SK-N-SH (cell line): ENCODE measurements at regions not wholly inside any gene's neighbourhood (a gene's known extent, or its start where the extent isn't known, plus 50 kb on each side); places are given as distances from the start of the nearest gene placed in this dataset.

Experiments
- CTCF ChIP-seq: fragments of 200-600 bp; sonication (generic); IDR thresholded peaks from 2 replicates; pipeline ENCODE4 v1.6.1; 2017; ENCODE audit warnings: antibody characterized with exemption, mild to moderate bottlenecking, moderate library complexity
- EZH2phosphoT487 ChIP-seq: fragments of 200-600 bp; sonication (generic); IDR thresholded peaks from 2 replicates; pipeline ENCODE4 v1.6.1; 2017; ENCODE audit warnings: low read depth, mixed run types, mild to moderate bottlenecking, antibody characterized with exemption, moderate library complexity, borderline replicate concordance
- GABPA ChIP-seq: IDR thresholded peaks from 2 replicates; pipeline ENCODE4 v1.4.0; 2012; ENCODE audit warnings: low read depth, mild to moderate bottlenecking
- NRF1 ChIP-seq: IDR thresholded peaks from 2 replicates; pipeline ENCODE4 v1.6.1; 2012; ENCODE audit warnings: low read depth, mild to moderate bottlenecking, low read length

- no peak for TF ChIP-seq EZH2phosphoT487
- TF ChIP-seq CTCF: no peak
- no peak for TF ChIP-seq NRF1
- no peak for TF ChIP-seq GABPA
Measured at GRCh38 chr6:71034563-71035345, 77.9 kb upstream of the B3GAT2 start.
